ACHN (cell line): ENCODE measurements at regions not wholly inside any gene's neighbourhood (a gene's known extent, or its start where the extent isn't known, plus 50 kb on each side); places are given as distances from the start of the nearest gene placed in this dataset.
"Not testable (repeated sequence)": the region's sequence is repeated elsewhere in the genome, so short reads cannot be mapped to it uniquely, and the experiment has no call there.

Experiments used
- DNase-seq: peaks from one replicate; pipeline ENCODE4 v3.0.0-alpha.2; 2015
- in situ Hi-C: cut with HindIII; loops from 2 replicates; pipeline ENCODE4 v1.10.0; 2017; ENCODE audit warnings: low sequenced_read_pairs, low pct_ligation_motif_present, low pct_unique_long_range_greater_than_20kb

- in situ Hi-C loops = no loop called here
- DNase-seq = no peak
These were observed 255.3 kb downstream of the CD83 start for GRCh38 chr6:14372734-14373489.

GRCh38 chr6:14373648-14374437 is 256.3 kb downstream of the CD83 start:
- no peak for DNase-seq
- in situ Hi-C loops = no loop called here

- in situ Hi-C loops = no loop called here
- no peak for DNase-seq
These were observed 258.4 kb downstream of the CD83 start for GRCh38 chr6:14375930-14376329.

GRCh38 chr6:14379568-14379967 is 262.0 kb downstream of the CD83 start:
- DNase-seq = no peak
- in situ Hi-C loops = no loop called here

GRCh38 chr6:14380086-14380820 is 262.7 kb downstream of the CD83 start:
- no peak for DNase-seq
- in situ Hi-C loops = no loop called here

- DNase-seq = no peak
- in situ Hi-C loops = no loop called here
These were observed 263.6 kb downstream of the CD83 start for GRCh38 chr6:14380901-14381828.

GRCh38 chr6:14381829-14382677 is 264.5 kb downstream of the CD83 start:
- no peak for DNase-seq
- in situ Hi-C loops = no loop called here

GRCh38 chr6:14382678-14383236 is 265.2 kb downstream of the CD83 start:
- no peak for DNase-seq
- in situ Hi-C loops = no loop called here

GRCh38 chr6:14383393-14384174 is 266.0 kb downstream of the CD83 start:
- in situ Hi-C loops = no loop called here
- DNase-seq = no peak

- no peak for DNase-seq
These were observed 266.8 kb downstream of the CD83 start for GRCh38 chr6:14384175-14384949.

GRCh38 chr6:14386263-14386662 is 268.7 kb downstream of the CD83 start:
- in situ Hi-C loops = no loop called here
- DNase-seq = no peak

More at GRCh38 chr6:14384175-14384949, 266.8 kb downstream of the CD83 start:
- in situ Hi-C loops = no loop called here

- in situ Hi-C loops = no loop called here
- no peak for DNase-seq
These were observed 269.1 kb downstream of the CD83 start for GRCh38 chr6:14386668-14387067.

GRCh38 chr6:14388371-14388770 is 270.8 kb downstream of the CD83 start:
- DNase-seq = no peak
- in situ Hi-C loops = no loop called here

GRCh38 chr6:14389776-14390175 is 272.2 kb downstream of the CD83 start:
- DNase-seq, in situ Hi-C loops: not testable (repeated sequence)

GRCh38 chr6:14390805-14391204 is 273.2 kb downstream of the CD83 start:
- in situ Hi-C loops = no loop called here
- DNase-seq = no peak

GRCh38 chr6:14393910-14394309 is 276.3 kb downstream of the CD83 start:
- no peak for DNase-seq
- in situ Hi-C loops = no loop called here
